GM19324 (cell line): ENCODE measurements at regions not wholly inside any gene's neighbourhood (a gene's known extent, or its start where the extent isn't known, plus 50 kb on each side); places are given as distances from the start of the nearest gene placed in this dataset.

Source experiments
- ATAC-seq: cut with Tn5 transposase; IDR thresholded peaks from one replicate; pipeline ENCODE4 v1.9.1; 2021; ENCODE audit warnings: mild to moderate bottlenecking, moderate library complexity; ENCODE audit not compliant: unreplicated experiment, low FRiP score

DNA sequence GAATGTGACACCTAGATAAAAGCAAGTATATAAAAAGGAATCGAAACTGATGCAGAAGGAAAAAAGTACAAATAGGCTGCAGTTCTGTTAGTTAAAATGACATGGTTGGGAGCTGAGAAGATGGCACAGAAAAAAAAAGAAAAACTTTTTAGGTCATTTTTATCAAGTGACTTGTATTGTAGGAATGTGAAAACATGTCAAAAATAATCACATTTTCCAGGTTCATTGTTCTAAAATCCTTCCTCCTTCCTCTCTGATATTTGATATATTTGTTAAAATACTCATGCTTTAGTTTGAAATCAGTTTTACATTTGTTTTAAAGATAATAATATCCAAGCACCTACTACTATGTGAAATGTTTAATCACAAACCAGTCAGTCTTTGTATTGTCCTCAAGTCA is 507.9 kb downstream of the PRKD1 start:
- ATAC-seq, result no peak

GRCh38 chr14:29421156-29421728 is 506.4 kb downstream of the PRKD1 start:
- no peak for ATAC-seq

DNA sequence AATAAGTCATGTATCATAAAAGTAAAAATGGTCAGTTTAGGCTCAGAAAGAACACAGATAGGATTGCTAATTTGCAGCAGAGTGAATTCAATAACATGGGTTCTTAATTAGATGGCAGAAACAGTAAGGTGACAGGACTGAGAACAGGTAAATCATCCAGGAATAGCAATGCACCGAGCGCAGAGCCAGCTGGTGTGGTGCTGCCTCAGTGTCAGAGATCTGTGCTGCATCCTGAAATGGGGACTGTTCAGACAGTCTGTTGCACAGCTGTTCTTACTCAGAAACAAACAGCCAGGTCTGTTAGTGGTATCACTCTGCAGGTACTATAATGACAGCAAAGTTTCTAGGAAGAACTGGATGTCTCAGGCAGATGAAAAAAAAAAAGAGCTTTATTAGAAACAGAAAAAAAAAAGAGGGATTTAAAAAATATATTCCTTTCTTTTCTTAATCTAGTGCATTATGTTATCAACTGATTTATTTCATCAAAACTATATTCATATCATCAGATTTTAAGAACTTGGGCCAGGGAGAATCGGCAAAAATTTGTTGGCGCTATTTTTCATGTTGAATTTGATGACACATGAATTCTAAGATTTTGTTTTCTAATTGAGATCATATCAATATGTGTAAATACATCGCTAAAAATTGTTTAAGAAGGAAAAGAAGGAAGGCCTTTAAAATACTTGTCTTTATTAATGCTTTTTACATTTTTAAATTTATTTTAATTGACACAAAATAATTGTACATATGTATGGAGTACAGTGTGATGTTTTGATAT is 501.8 kb downstream of the PRKD1 start:
- ATAC-seq, result no peak

- ATAC-seq, result no peak
Observed at GRCh38 chr14:29442696-29443095, 485.0 kb downstream of the PRKD1 start.

DNA sequence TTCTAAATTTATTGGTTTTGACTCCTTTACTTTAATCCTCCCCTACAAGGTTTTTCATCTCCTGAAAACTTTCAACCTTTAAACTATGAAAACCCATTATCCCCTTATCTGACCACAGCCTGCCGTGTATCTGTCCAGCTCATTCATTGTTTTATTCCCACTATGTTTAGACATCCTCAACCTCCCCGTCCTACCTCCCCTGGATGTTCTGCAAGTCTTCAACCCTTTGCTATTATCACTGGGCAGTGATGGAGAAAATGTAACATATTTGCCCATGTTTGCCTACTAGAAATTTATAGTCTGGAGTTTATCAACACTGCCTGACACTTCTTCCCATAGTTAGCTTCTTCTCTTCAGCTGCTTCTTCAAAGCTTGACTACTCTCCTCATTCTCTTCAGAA is 483.4 kb downstream of the PRKD1 start:
- ATAC-seq, result no peak

GRCh38 chr14:29444805-29445204 is 482.8 kb downstream of the PRKD1 start:
- ATAC-seq, result no peak

GRCh38 chr14:29446971-29447370 is 480.7 kb downstream of the PRKD1 start:
- no peak for ATAC-seq

DNA sequence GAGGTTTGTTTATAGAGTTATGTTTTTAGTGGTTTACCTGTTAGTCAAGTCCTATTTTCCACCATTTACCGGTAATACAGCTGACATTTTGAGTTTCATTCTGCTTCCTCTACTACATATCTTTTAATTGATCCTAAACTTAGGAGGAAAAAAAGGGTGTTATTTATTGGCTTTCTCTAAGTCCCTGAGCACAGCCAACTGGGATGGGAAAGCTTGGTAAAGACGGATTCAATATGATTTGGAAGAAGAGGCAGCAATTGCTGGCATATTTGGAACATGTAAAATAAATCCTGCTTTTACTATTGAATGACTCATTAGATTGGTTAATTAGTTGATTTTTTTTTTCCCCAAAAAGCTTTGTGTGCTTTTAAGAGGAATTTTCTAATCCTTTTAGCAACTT is 475.7 kb downstream of the PRKD1 start:
- ATAC-seq, result no peak

- ATAC-seq, result no peak
Observed at GRCh38 chr14:29453045-29453444, 474.6 kb downstream of the PRKD1 start.

DNA sequence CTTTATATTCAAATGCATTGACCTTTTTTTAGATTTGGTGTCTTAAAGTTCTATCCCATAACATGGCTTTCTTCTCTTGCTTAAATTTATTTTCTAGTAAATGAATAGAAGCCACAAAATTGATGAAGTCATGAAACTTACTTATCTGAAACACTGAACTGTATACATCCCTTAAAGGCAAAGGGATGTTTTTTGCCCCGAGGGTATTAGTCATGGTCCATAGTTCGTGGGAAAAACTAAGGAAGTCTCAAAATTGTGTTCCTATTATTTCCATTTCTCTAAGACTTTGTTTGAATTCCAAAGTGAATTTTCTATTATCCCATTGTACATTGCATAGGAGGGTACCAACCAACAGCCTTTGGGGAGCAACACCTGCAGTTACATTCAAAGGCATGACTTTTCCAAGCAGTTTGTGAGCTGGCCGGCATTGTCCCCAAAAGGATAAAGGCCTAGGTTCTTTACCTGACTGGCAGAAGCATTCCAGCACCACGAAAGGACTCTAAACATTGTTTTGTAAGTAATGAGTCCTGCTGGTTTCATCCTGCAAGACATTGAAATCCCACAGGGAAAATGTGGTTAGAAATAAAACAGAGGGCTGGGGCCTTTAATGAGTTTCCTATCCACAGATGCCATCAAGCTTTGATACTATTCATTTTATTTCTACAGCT is 473.5 kb downstream of the PRKD1 start:
- ATAC-seq, result no peak

GRCh38 chr14:29458547-29458946 is 469.1 kb downstream of the PRKD1 start:
- no peak for ATAC-seq

DNA sequence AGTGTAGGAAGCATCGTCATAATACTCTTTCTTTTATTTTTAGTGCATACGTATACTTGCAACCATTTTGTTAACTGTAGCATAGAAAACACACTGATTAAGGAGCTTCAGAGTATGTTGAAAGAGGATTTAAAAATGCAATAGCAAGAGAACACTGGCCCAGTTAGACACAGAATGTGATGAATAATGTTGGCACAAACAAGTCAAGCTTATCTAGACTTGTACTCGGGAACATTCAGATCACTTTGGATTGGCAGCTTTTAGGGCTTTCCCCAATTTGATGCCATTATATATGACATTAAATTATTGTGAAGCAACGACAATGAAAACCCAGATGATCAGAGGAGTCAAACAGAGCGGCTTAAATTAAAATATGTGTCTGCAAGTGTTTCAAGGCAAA is 468.1 kb downstream of the PRKD1 start:
- ATAC-seq, result no peak

- no peak for ATAC-seq
Observed at GRCh38 chr14:29459969-29460560, 467.6 kb downstream of the PRKD1 start.

DNA sequence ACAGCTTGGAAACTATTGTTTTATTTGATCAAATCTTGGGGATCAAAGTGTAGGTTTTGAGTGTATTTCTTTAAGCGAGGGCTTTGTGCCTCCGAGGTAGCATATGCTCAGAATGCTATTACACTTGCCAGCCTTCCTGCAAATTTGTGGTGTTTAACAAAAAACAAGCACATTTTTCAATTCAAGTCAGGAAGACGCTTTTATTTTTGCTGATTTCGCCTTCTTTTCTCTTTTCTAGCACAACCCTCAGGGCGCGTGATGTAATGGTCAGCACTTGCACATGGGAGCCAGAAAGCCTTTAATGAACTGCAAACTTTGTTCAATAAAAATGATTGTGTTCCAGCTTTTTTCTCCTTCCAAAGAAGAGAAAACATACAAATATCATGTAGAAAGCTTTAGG is 466.5 kb downstream of the PRKD1 start:
- ATAC-seq, result no peak

DNA sequence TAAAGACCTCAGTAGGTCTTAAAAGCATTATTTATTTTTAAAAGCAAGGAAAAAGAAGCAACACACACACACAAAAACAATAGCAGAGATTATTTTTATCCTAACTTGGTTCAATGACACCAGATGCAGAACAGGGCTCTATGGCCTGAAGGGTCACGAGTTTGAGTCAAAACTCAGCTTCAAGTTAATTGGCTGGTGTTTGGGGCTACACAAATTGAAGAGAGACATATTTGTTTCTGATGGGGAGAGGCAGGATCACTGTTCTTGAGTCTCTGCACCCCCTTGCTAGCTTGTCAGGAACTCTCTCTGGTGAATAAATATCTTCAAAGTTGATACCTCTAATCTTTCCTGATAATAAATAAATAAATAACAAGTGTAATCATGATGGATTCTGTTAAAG is 466.1 kb downstream of the PRKD1 start:
- ATAC-seq, result no peak

DNA sequence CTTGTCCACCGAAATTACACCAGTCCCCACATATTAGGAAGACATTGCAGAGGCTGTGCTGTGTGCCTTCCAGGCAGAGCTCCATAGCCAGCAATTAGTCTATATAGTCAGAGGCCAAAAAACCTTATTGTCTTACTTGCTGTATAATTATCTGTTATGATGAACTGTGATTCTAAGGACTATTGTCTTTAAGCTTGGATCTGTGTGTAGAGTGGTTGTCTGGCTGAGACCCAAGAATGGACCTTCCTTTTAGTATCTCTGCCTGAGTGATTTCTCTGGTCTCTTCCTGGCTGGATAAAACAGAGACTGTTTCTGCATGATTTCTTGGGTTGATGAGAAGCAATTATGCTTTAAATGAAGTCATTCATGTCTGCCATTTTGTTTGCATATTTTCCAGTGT is 465.3 kb downstream of the PRKD1 start:
- ATAC-seq, result no peak

DNA sequence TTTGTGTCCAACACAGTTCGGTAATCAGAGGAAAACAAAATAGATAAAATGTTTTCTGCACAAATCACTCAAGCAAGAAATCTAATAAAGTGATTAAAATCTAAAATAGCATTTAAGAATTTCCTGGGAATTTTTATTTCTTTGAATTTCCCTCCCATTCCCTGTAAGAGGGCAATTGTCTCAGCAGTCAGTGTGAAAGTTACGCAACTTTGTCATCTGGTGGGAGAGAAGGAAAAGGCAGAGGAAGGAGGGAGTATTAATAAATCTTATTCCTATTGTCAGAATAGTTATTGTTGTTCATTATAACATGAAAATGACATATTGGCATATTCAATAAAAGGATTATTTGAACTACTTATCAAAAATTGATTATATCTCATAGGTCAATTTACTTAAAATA is 464.9 kb downstream of the PRKD1 start:
- no peak for ATAC-seq

DNA sequence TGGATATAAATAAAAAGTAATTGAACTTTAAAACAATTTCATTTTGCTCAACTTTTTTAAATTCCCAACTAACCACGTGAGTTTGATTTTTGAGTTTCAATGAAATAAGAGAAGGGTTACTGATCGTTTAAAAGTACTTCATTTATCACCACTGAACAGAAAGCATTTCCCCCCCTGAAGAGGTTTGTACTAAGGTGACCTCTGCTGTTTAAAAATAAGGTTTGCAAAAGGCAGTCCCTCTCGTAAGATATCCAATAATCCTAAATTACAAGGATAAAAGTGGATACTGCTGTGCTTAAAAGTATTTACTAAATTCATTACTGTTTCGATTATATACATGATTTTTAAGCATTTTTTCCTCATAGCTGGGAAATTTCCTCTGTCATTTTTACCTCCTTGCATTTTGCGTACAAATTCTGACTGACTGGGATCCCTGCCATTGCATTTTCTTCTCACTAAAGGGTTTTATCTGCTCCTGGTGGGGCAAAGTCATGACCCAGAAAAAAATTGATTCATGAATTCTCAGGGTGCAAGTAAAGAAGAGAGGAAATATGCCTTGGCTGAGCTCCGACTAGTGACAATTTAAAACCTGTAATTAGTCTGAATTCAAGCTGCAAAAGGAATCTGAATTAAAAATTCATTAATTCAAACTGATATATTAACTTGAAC is 463.8 kb downstream of the PRKD1 start:
- ATAC-seq, result no peak

DNA sequence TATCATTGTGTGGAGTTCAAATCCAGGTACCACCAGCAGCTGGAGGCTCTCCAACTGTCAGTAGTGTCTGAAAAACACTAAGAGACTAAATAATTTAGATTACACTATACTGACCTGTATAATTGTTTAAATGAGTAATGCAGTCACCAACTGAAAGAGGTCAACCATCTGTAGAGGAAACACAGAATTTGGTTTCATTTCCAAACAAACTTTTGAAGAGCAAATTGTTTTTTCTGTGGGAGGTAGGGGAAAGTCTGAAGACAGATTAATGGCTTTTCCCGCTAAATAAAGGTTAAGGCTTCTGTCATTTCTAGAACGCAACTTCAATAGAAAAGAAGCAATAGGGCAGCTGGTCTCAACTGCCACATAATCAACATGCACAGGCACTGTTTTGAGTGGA is 462.6 kb downstream of the PRKD1 start:
- ATAC-seq, result no peak

GRCh38 chr14:29475641-29476040 is 452.0 kb downstream of the PRKD1 start:
- no peak for ATAC-seq

DNA sequence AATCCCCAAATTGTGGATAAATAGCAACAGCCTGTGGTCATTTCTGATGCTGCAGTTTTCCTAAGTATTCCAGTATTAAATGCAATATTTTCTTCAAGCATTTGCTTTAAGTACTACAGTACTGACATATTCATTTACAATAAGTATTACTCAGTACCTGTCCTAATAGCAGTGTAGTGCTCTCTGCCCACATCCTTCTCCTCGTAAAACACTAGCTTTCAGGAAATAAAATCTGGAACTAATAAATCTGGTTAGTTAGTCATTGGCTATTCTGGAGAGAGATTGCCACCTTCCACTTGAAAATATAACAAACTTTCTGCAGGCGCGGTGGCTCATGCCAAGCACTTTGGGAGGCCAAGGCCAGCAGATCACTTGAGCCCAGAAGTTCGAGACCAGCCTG is 441.5 kb downstream of the PRKD1 start:
- ATAC-seq, result no peak
